PC-9 (cell line): ENCODE measurements at regions not wholly inside any gene's neighbourhood (a gene's known extent, or its start where the extent isn't known, plus 50 kb on each side); places are given as distances from the start of the nearest gene placed in this dataset.

Experiments
- BruUV-seq: library from RNA; stranded (reverse); fragments of 400-500 nt; replicated peaks from 2 replicates; lab custom pipeline; 2021; lab: Mats Ljungman, UMichigan
- CTCF ChIA-PET: fragments of 300-600 bp; sonication (Branson Sonifier 250); formaldehyde crosslinking; loops from one replicate; lab custom pipeline; 2022; ENCODE audit warnings: antibody characterized with exemption; lab: Charles Lee
- POLR2A ChIA-PET: fragments of 300-600 bp; sonication (Branson Sonifier 250); formaldehyde crosslinking; loops from one replicate; lab custom pipeline; 2022; ENCODE audit warnings: antibody characterized with exemption; ENCODE audit not compliant: unreplicated experiment; lab: Charles Lee
- DNase-seq, 2 experiments: peaks; one replicate each; pipeline versions ENCODE4 v3.0.0 to v3.0.0-alpha.2; 2015 to 2022; ENCODE audit warnings: mixed read lengths in 1 of 2
- H2AFZ ChIP-seq: fragments of 200-600 bp; sonication (generic); 2 replicates; pipeline ENCODE4 v1.8.1; 2017; ENCODE audit warnings: antibody characterized with exemption
- H3F3A ChIP-seq: fragments of 200-600 bp; sonication (generic); 2 replicates; pipeline ENCODE4 v1.8.1; 2017; ENCODE audit warnings: antibody characterized with exemption, mild to moderate bottlenecking, low read depth; ENCODE audit not compliant: insufficient read depth
- H3K27ac ChIP-seq: fragments of 200-600 bp; sonication (generic); 2 replicates; pipeline ENCODE4 v1.6.1; 2016; ENCODE audit warnings: mixed run types
- H3K27me3 ChIP-seq: fragments of 200-600 bp; sonication (generic); 2 replicates; pipeline ENCODE4 v1.6.1; 2016; ENCODE audit warnings: low read depth, mixed run types; ENCODE audit not compliant: insufficient read depth
- H3K36me3 ChIP-seq: fragments of 200-600 bp; sonication (generic); 2 replicates; pipeline ENCODE4 v1.6.1; 2016; ENCODE audit warnings: low read depth, mixed run types
- H3K4me1 ChIP-seq: fragments of 200-600 bp; sonication (generic); replicated peaks from 2 replicates; pipeline ENCODE4 v1.6.1; 2016; ENCODE audit warnings: mixed run types; ENCODE audit not compliant: insufficient read depth
- H3K4me2 ChIP-seq: fragments of 200-600 bp; sonication (generic); 2 replicates; pipeline ENCODE4 v1.6.1; 2017; ENCODE audit warnings: mixed run types
- H3K4me3 ChIP-seq: fragments of 200-600 bp; sonication (generic); 2 replicates; pipeline ENCODE4 v1.6.1; 2016; ENCODE audit warnings: mixed run types
- H3K79me2 ChIP-seq: fragments of 200-600 bp; sonication (generic); 2 replicates; pipeline ENCODE4 v1.6.1; 2017; ENCODE audit warnings: low read depth, mixed run types
- H3K9me2 ChIP-seq: fragments of 200-600 bp; sonication (generic); 2 replicates; pipeline ENCODE4 v1.8.1; 2017; ENCODE audit warnings: mild to moderate bottlenecking; ENCODE audit not compliant: insufficient read depth
- H3K9me3 ChIP-seq: fragments of 200-600 bp; sonication (generic); 2 replicates; pipeline ENCODE4 v1.8.1; 2016; ENCODE audit warnings: low read depth; ENCODE audit not compliant: insufficient read depth
- H4K20me1 ChIP-seq: fragments of 200-600 bp; sonication (generic); 2 replicates; pipeline ENCODE4 v1.8.1; 2017; ENCODE audit not compliant: insufficient read depth
- CTCF ChIP-seq: fragments of 200-600 bp; sonication (generic); conservative IDR thresholded peaks from 2 replicates; pipeline ENCODE4 v1.6.1; 2017; ENCODE audit warnings: mixed run types, antibody characterized with exemption, mild to moderate bottlenecking, moderate library complexity
- EZH2 ChIP-seq: fragments of 200-600 bp; sonication (generic); IDR thresholded peaks from 2 replicates; pipeline ENCODE4 v1.8.0; 2017; ENCODE audit warnings: antibody characterized with exemption, low read depth
- intact Hi-C: fragments of 100-400 bp; cut with micrococcal nuclease; formaldehyde crosslinking; loops from one replicate; pipeline ENCODE4 v1.10.0; 2022; ENCODE audit not compliant: unreplicated experiment

- Histone ChIP-seq H3K27ac (no peak overlapping the region), H3F3A (no peaks in the 10 kb centered on the region), H3K4me3 (no peak overlapping the region), H3K9me2 (no peaks in the 10 kb centered on the region), H3K36me3 (no peaks in the 10 kb centered on the region), H3K4me1 (no peaks in the 10 kb centered on the region), H3K79me2 (no peaks in the 10 kb centered on the region), H4K20me1 (no peaks in the 10 kb centered on the region), H3K4me2 (no peak overlapping the region), H3K9me3 (no peaks in the 10 kb centered on the region), H3K27me3 (no peaks in the 10 kb centered on the region), H2AFZ (no peak overlapping the region)
- no peak for DNase-seq
- ChIA-PET POLR2A (no interaction called here), CTCF (no interaction called here)
- intact Hi-C loops: no loop called here
- TF ChIP-seq CTCF: no peak
- TF ChIP-seq EZH2: no peak
- BruUV-seq: no TSS peak
These were observed 1002.4 kb downstream of the SLITRK1 start for GRCh38 chr13:82879921-82880320.

- H3K4me2 ChIP-seq: no peak overlapping the region
- POLR2A ChIA-PET: no interaction called here
- CTCF ChIA-PET: no interaction called here
- H3K79me2 ChIP-seq: no peaks in the 10 kb centered on the region
- no peak overlapping the region for H3K4me3 ChIP-seq
- H4K20me1 ChIP-seq: no peaks in the 10 kb centered on the region
- no TSS peak for BruUV-seq
- H3K27me3 ChIP-seq: no peaks in the 10 kb centered on the region
- no peaks in the 10 kb centered on the region for H3K4me1 ChIP-seq
- no peak overlapping the region for H2AFZ ChIP-seq
- no peak for TF ChIP-seq CTCF
- no peak for TF ChIP-seq EZH2
- H3F3A ChIP-seq: no peaks in the 10 kb centered on the region
- no peaks in the 10 kb centered on the region for H3K36me3 ChIP-seq
- H3K27ac ChIP-seq: no peak overlapping the region
- H3K9me3 ChIP-seq: no peaks in the 10 kb centered on the region; the same call in 1 of the 2 replicates
- H3K9me2 ChIP-seq: no peaks in the 10 kb centered on the region
- DNase-seq: no peak
- intact Hi-C loops: no loop called here
These were observed 1003.7 kb downstream of the SLITRK1 start for GRCh38 chr13:82878536-82878935.

GRCh38 chr13:82867284-82867683, 1015.0 kb downstream of the SLITRK1 start:
- no peaks in the 10 kb centered on the region for H3K9me3 ChIP-seq
- no peaks in the 10 kb centered on the region for H4K20me1 ChIP-seq
- no peak overlapping the region for H2AFZ ChIP-seq
- no peaks in the 10 kb centered on the region for H3K27me3 ChIP-seq
- intact Hi-C loops: no loop called here
- H3K27ac ChIP-seq: no peak overlapping the region
- TF ChIP-seq CTCF (no peak), EZH2 (no peak)
- no TSS peak for BruUV-seq
- no peak overlapping the region for H3K4me3 ChIP-seq
- no peaks in the 10 kb centered on the region for H3K36me3 ChIP-seq
- POLR2A ChIA-PET: interaction anchor here (0.6 kb wide), 1 partner anchor 209 kb away, joined by 3 read pairs; no protein-coding TSS in a partner anchor
- H3K4me2 ChIP-seq: no peak overlapping the region
- no peak for DNase-seq
- CTCF ChIA-PET: no interaction called here
- H3K9me2 ChIP-seq: no peaks in the 10 kb centered on the region
- H3K79me2 ChIP-seq: no peaks in the 10 kb centered on the region
- no peaks in the 10 kb centered on the region for H3K4me1 ChIP-seq
- H3F3A ChIP-seq: no peaks in the 10 kb centered on the region
